ENCODE measurements at regions not wholly inside any gene's neighbourhood (a gene's known extent, or its start where the extent isn't known, plus 50 kb on each side); places are given as distances from the start of the nearest gene placed in this dataset.

DNA sequence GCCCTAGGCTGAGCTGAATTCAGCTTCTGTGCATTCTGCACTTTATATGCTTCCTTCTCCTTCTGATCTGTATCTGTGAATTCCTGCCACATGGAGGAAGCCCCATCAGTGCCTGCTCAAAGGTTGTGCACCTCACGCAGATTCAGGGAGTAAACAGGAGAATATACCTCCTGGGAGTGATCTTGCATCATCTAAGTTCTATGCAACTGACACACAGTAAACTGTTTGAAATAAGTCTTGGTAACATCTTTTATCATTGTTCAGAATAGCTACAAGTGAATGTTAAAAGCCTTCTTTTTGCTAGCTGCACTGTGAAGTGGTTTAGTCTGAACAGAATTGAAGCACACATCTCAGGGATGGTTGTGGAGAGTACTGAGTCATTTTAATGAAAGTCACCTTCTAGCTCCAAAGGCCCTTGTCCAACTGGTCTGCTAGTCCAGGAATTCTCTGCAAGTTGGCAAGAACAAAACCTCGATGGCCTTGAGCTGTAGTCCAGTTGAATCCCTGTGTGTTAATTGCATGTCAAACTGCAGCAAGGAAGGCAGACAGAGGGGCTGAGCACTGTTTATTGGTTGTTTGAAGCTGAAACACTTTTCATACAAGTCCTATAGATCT, 215.0 kb downstream of the WNT5A start:
- TF ChIP-seq EZH2 (IDR thresholded peaks at IDR 0.05; ENCODE audit: borderline replicate concordance, low read length), result no peak
- TF ChIP-seq, protein P1, sequence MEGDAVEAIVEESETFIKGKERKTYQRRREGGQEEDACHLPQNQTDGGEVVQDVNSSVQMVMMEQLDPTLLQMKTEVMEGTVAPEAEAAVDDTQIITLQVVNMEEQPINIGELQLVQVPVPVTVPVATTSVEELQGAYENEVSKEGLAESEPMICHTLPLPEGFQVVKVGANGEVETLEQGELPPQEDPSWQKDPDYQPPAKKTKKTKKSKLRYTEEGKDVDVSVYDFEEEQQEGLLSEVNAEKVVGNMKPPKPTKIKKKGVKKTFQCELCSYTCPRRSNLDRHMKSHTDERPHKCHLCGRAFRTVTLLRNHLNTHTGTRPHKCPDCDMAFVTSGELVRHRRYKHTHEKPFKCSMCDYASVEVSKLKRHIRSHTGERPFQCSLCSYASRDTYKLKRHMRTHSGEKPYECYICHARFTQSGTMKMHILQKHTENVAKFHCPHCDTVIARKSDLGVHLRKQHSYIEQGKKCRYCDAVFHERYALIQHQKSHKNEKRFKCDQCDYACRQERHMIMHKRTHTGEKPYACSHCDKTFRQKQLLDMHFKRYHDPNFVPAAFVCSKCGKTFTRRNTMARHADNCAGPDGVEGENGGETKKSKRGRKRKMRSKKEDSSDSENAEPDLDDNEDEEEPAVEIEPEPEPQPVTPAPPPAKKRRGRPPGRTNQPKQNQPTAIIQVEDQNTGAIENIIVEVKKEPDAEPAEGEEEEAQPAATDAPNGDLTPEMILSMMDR (IDR thresholded peaks at IDR 0.05; ENCODE audit: low read length), result no peak

Measured in OCI-LY1 (cell line).